Body of pancreas (tissue), 4 donors: ENCODE measurements at regions not wholly inside any gene's neighbourhood (a gene's known extent, or its start where the extent isn't known, plus 50 kb on each side); places are given as distances from the start of the nearest gene placed in this dataset.

ENCODE experiments used
- ATAC-seq: fragments of 150-250 bp; one replicate; pipeline ENCODE4 v1.9.1; 2016
- DNase-seq, 4 donors: peaks; one replicate each; pipeline ENCODE4 v3.0.0-alpha.2; 2019
- H3K27ac ChIP-seq, 4 donors: fragments of 200-600 bp; sonication (generic); 1 replicate in 3 of 4; 2 replicates in 1 of 4; pipeline versions ENCODE4 v1.5.1 to v1.6.1; 2016 to 2019; ENCODE audit warnings: mild to moderate bottlenecking in 1 of 4, mixed read lengths in 1 of 4, moderate library complexity in 1 of 4
- H3K27me3 ChIP-seq, 2 donors: fragments of 200-600 bp; sonication (generic); one replicate each; pipeline ENCODE4 v1.6.0; 2016; ENCODE audit warnings: mild to moderate bottlenecking in 1 of 2
- H3K36me3 ChIP-seq, 2 donors: fragments of 200-600 bp; sonication (generic); replicated peaks in 1 of 2; 2 replicates each; pipeline ENCODE4 v1.5.1; 2016; ENCODE audit warnings: low read depth in 2 of 2; ENCODE audit not compliant: insufficient read depth in 1 of 2
- H3K4me1 ChIP-seq: fragments of 200-600 bp; sonication (generic); one replicate; pipeline ENCODE4 v1.6.0; 2016
- H3K4me3 ChIP-seq, 2 donors: fragments of 200-600 bp; sonication (generic); 1 replicate in 1 of 2; 2 replicates in 1 of 2; pipeline ENCODE4 v1.5.1; 2016 to 2019
- H3K9me3 ChIP-seq, 3 donors: fragments of 200-600 bp; sonication (generic); 1 replicate in 2 of 3; 2 replicates in 1 of 3; pipeline ENCODE4 v1.5.1; 2016
- CTCF ChIP-seq, 7 experiments: fragments of 450-650 bp in 4 of 7; fragments of 200-600 bp in 3 of 7; sonication (generic) in 3 of 7; IDR thresholded peaks; one replicate each; pipeline ENCODE4 v1.5.1; 2016 to 2019; ENCODE audit warnings: antibody characterized with exemption in 7 of 7
- POLR2A ChIP-seq, 3 donors: fragments of 450-650 bp; IDR thresholded peaks; one replicate each; pipeline ENCODE4 v1.6.1; 2016; ENCODE audit warnings: antibody characterized with exemption in 3 of 3, mild to moderate bottlenecking in 2 of 3
- WGBS, 2 donors: methylation state at CpG; one replicate each; pipeline ENCODE4 v1.1.5; 2017; 5-methylcytosine and 5-hydroxymethylcytosine counted together
- intact Hi-C: fragments of 100-400 bp; cut with DNase I; formaldehyde crosslinking; loops from one replicate; pipeline ENCODE4 v1.15.1; 2023

- DNase-seq (no peak), ATAC-seq (no peak)
- intact Hi-C loops: no loop called here
- Histone ChIP-seq H3K27ac (no peak overlapping the region), H3K4me3 (no peak overlapping the region), H3K9me3 (no peaks in the 10 kb centered on the region), H3K27me3 (no peaks in the 10 kb centered on the region), H3K4me1 (no peaks in the 10 kb centered on the region), H3K36me3 (no peaks in the 10 kb centered on the region)
- TF ChIP-seq POLR2A (IDR thresholded peaks at IDR 0.05): no peak
- TF ChIP-seq CTCF (IDR thresholded peaks at IDR 0.05): no peak
- 25 to 40% methylated on average over 4 to 5 of the region's 5 CpGs for WGBS, 2 donors
Observed at GRCh38 chrX:122196343-122196742, 987.7 kb upstream of the GRIA3 start.

GRCh38 chrX:122203399-122203798 lies 980.7 kb upstream of the GRIA3 start:
- no peak for DNase-seq
- Histone ChIP-seq H3K4me1 (no peaks in the 10 kb centered on the region), H3K27me3 (no peaks in the 10 kb centered on the region), H3K4me3 (no peak overlapping the region), H3K27ac (no peak overlapping the region), H3K36me3 (no peaks in the 10 kb centered on the region), H3K9me3 (no peaks in the 10 kb centered on the region)
- no peak for ATAC-seq
- intact Hi-C loops: no loop called here
- WGBS, 2 donors: 34 to 58% methylated on average over 3 of the region's 3 CpGs
- TF ChIP-seq CTCF (IDR thresholded peaks at IDR 0.05): no peak
- no peak for TF ChIP-seq POLR2A (IDR thresholded peaks at IDR 0.05)

GRCh38 chrX:122218666-122219065 lies 965.4 kb upstream of the GRIA3 start:
- TF ChIP-seq POLR2A (IDR thresholded peaks at IDR 0.05) (no peak), CTCF (IDR thresholded peaks at IDR 0.05) (no peak)
- no peak for DNase-seq
- Histone ChIP-seq H3K4me3 (no peak overlapping the region), H3K27me3 (no peaks in the 10 kb centered on the region), H3K9me3 (no peaks in the 10 kb centered on the region), H3K4me1 (no peaks in the 10 kb centered on the region), H3K36me3 (no peaks in the 10 kb centered on the region), H3K27ac (no peak overlapping the region)
- intact Hi-C loops: no loop called here
- 46 to 54% methylated on average over 4 of the region's 4 CpGs for WGBS, 2 donors
- no peak for ATAC-seq

- WGBS, 2 donors: 32 to 46% methylated on average over 1 of the region's 1 CpG
- Histone ChIP-seq H3K4me1 (no peaks in the 10 kb centered on the region), H3K36me3 (no peaks in the 10 kb centered on the region), H3K9me3 (no peaks in the 10 kb centered on the region), H3K27ac (no peak overlapping the region), H3K27me3 (no peaks in the 10 kb centered on the region), H3K4me3 (no peak overlapping the region)
- DNase-seq (no peak), ATAC-seq (no peak)
- TF ChIP-seq CTCF (IDR thresholded peaks at IDR 0.05): no peak
- TF ChIP-seq POLR2A (IDR thresholded peaks at IDR 0.05): no peak
- intact Hi-C loops: no loop called here
Observed at GRCh38 chrX:122219226-122219625, 964.9 kb upstream of the GRIA3 start.

DNA sequence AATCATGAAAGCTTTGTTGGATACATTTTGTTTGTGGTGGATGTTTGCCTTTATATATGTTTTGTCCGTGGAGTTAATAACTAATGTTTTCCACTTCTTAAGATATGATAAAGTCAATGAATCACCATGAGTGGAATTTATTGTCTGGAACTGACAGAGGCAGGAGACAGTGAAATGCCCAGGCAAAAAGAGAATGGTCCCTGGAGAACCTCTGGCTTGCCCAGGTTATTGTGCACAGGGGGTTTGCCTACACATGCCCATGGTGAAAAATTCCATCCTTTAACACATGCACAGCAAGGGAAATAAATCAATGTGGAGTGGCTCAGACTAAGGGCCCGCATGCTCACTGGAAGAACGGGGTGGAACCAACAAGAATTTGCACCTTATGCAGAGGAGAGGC lies 964.3 kb upstream of the GRIA3 start:
- no peaks in the 10 kb centered on the region for H3K4me1 ChIP-seq
- H3K4me3 ChIP-seq: no peak overlapping the region
- WGBS, 2 donors: 30 to 49% methylated on average over 1 to 3 of the region's 3 CpGs
- no peak for ATAC-seq
- H3K36me3 ChIP-seq: no peaks in the 10 kb centered on the region
- H3K9me3 ChIP-seq: no peaks in the 10 kb centered on the region
- H3K27me3 ChIP-seq: no peaks in the 10 kb centered on the region
- no peak for DNase-seq
- intact Hi-C loops: no loop called here
- TF ChIP-seq POLR2A (IDR thresholded peaks at IDR 0.05): no peak
- no peak overlapping the region for H3K27ac ChIP-seq
